Erythroblast (primary cell): ENCODE measurements at regions not wholly inside any gene's neighbourhood (a gene's known extent, or its start where the extent isn't known, plus 50 kb on each side); places are given as distances from the start of the nearest gene placed in this dataset.

Experiments used
- GATA1 ChIP-seq: IDR thresholded peaks from 2 replicates; pipeline ENCODE4 v1.6.1; 2011; ENCODE audit warnings: low read depth, mild to moderate bottlenecking, control low read depth, low read length, moderate library complexity
- POLR2A ChIP-seq: IDR thresholded peaks from 2 replicates; pipeline ENCODE4 v1.6.1; 2011; ENCODE audit warnings: mild to moderate bottlenecking, low read length

- no peak for TF ChIP-seq POLR2A
- TF ChIP-seq GATA1, result no peak
These were observed 50.5 kb upstream of the IKBKE start for GRCh38 chr1:206419783-206420182.
